NCI-H82 (cell line): ENCODE measurements at regions not wholly inside any gene's neighbourhood (a gene's known extent, or its start where the extent isn't known, plus 50 kb on each side); places are given as distances from the start of the nearest gene placed in this dataset.

Experiments
- DNase-seq: peaks from one replicate; lab custom pipeline; 2025; lab: John Stamatoyannopoulos, UW

DNA sequence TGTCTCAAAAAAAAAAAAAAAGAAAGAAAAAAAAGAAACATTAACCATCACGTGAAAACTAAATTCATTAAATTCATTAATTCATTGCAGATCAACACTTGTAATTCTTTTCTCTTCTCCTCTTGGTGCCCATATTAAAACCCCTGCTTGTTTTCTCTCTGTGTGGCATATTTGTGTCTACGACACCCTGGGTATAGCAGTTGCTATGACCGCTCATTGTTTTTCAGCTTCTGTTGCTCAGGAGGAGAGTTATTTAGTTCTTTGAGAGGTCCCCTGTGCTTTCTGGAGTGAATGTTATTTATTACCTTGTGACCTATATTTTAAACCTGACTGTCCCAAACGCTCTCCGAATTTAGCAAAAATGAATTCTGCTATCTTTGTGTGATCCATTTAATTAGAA lies 62.3 kb upstream of the CLMP start:
- DNase-seq, result no peak

DNA sequence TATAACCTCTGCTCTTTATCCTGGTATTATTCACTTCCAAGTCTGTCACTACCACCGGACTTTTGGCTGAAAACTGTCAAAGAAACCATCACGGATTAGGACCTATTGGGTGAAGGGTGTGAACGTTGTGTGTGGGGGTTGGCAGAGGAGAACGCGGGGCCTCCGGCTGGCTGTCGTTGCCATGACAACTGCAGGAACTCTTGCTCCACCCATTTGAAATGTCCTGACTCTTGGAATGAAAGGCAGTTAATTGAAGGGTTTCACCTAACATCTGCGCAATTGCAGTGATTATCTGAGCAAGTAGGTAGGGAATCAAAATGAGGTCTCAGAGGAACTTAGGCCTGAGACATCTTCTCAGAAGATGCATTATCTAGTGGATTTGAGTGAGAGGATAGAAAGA lies 60.9 kb upstream of the CLMP start:
- no peak for DNase-seq

DNA sequence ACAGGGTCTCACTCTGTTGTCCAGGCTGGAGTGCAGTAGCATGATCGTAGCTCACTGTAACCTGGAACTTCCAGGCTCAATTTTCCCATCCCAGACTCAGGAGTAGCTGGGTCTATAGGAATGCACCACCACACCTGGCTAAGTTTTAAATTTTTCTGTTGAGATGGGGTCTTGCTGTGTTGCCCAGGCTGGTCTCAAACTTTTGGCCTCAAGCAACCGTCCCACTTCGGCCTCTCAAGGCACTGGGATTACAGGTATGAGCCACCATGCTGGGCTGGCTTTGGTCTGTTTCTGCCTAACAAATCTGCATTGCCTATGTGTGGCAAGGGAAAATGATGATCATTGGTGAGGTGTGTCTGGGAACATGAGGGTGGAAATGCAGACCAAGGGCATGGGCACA lies 59.3 kb upstream of the CLMP start:
- no peak for DNase-seq

DNA sequence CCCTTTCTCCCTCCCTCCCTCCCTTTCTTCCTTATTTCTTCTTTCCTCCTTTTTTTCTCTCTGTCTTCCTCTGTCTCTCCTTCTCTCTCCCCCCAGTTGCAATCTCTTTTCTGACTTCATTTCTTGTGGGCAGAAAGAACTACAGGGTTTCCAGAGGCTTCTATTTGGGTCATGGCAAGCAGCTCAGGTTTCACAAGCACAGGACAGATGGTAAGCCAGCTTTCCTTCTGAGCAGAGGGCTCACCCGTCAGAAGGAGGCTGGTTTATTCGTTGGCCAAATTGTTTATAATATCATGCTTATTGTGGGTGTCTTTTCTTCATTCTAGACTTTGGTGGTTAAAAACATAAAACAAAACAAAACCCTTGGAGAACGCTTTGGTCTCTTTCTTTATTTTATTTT lies 58.9 kb upstream of the CLMP start:
- DNase-seq, result peak; percentile 17

DNA sequence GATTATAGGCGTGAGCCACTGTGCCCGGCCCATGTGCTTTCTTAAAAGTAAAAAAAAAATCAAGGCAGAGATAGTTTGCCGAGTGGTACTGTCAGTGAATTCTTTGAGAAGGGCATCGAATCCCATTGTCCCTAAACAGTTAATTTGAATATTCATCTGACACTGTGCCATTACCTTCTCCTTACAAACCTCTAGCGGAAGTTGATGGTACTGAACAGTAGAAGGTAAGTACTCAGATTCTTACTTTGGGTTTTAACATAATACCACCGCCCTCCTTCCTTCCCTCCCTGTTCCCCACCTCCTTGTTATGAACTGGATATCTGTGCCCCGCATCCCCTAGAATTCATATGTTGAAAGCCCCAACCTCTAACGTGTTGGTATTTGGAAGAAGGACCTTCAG lies 58.2 kb upstream of the CLMP start:
- DNase-seq, result no peak

DNA sequence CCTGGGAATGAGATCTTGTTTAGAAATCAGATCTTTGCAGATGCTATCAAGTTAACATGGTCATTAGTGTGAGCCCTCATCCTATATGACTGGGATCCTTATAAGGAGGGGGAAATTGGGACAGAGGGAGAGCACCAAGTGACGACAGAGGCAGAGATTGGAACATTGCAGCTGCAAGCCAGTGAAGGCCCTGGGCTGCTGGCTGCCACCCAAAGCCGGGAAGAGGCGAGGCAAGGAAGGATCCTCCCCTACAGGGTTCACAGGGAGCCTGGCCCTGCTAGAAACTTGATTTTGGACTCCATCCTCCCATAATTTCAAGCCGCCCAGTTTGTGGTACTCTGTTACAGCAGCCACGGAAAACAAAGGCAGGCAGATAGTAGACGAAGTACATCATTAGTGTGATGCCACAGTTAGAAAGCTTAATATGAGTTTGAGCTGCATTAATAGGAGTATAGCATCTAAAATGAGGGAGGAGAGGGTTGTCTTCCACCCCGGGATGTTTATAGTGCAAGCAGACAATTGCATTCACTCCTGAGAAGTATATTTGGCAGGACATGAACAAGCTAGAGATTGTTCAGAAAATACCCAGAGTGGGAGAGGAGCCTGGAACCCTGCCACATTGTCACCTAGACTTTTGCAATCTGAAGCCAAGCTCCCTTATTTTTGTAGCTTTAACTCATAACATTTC lies 56.8 kb upstream of the CLMP start:
- DNase-seq, result no peak

DNA sequence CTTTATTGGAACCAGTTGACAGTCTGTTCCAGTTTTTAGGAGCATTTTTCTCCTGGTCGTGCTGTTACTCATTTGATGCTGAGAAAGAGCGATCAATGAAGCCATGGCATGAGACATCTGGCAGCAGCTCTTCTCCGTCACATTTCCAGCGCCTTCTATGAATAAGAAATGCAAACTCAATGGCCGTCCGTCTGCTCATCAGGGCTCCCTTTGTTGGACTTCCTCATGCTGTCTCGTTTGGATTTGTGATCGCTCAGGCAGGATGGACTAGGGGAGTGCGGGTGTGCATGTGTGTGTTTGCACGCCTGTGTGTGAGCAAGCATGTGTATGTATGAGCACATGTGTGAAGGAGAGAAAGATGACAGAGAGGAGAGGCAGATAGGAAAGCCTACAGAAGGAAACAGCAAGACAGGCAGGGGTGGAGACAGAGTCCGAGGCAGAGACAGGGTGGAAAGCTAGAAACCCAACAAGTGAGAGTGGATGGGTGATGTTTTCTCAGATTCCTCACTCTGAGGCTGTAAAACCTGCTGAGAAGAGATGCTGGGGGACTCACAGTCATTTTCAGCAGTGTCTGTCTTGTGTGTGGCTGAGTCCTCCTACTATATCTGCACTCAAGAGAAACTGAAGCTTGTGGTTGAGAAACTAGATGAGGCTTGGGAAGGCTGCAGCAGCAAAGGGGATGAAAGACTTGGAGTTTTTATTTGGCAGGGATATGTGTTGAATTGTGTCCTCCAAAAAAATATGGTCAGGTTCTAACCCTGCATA lies 56.0 kb upstream of the CLMP start:
- DNase-seq, result no peak

DNA sequence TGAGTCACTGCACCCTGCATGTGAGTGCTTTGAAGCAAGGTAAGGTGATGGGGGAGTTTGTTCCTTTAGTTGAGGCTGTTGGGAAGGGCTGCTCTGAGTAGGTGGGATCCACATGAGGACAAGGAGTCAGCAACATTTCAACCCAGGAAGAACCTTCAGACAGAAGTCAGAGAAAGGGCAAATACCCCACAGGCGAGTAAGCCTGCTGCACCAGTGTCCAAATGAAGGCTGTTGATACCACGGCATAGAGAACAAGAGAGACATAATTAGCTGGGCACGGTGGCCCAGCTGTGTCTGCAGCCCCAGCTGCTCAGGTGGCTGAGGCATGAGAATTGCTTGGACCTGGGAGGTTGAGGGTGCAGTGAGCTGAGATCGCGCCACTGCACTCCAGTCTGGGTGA lies 54.3 kb upstream of the CLMP start:
- no peak for DNase-seq

DNA sequence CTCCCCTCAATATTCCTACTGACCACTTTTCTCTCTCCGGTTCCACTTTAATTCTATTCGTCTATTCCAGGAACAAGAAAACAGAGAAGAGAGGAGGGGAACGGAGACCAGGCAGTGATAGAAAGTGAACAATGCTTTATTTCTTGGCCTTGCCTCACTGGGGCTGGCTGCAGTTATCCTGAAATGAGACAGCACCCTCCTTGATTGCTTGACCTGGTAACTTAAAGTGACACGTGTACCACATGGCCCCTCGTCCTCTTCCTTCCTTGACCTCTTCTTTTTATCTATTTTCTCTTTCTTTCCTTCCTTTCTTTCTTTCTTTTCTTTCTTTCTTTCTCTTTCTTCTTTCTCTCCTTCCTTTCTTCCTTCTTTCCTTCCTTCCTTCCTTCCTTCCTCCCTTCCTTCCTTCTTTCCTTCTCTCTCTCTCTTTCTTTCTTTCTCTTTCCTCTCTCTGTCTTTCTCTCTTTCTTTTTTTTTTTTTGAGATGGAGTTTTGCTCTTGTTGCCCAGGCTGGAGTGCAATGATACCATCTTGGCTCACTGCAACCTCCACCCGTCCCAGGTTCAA lies 52.8 kb upstream of the CLMP start:
- no peak for DNase-seq

DNA sequence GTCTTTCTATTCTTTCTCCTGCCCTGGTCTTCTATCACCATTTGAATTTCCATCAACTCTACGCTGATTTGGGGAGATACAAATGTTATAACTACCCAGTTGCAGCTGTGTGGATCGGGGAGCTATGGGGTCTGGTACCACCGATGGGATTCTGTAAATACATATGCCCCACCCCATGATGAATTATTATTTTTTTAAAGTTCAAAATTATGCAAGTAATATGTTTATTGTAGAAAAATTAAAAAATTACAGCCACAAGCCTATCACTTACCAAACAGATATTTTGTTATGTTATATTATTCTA lies 52.4 kb upstream of the CLMP start:
- DNase-seq, result no peak

DNA sequence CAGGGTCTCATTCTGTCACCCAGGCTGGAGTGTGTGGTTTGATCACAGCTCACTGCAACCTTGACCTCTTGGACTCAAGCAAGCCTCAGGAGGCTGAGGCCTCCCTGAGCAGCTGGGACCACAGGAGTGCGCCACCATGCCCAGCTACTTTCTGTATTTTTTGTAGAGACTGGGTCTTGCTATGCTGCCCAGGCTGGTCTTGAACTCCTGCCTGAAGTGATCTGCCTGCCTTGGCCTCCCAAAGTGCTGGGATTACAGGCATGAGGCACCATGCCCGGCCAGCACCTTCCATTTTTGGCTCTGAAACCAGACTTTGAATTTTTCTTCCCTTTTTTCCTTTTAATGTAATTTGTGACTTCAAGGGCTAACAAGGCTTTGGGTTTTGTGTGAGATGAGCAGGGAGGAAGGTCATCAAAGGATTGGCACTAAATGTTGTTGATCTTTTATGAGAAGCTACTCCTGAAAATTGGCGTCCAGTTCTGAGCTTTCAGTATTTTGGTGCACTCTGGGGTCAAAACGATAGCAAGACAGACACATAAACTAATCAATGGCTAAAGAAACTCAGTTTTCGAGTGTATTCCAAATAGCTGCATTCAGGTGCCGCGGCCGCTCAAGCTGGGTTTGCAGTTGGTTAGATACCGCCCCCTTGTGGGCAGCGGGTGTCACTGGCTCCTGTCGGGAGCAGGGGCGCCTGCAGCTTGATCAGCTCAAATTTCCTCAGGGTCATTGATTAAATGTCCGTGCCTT lies 51.9 kb upstream of the CLMP start:
- peak; percentile 75 for DNase-seq

DNA sequence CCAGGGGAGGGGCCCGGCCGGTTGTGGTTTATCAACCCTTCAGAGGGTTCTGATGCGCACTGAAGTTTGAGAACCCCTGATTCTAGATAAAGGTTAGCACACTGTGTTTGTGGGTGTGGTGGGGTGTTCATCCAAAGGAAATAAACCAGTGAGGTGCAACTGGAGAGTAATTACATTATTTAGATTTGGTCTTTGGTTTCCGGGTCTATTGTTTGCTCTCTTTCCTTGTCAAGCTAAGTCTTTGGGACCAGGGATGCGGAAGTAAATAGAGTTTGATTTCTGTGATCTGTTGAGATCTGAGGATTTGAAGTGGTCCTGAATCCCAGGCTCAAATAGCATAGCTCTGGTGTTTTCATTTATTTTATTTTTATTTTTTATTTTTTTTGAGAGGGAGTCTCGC lies 50.5 kb upstream of the CLMP start:
- no peak for DNase-seq
